ENCODE measurements at regions not wholly inside any gene's neighbourhood (a gene's known extent, or its start where the extent isn't known, plus 50 kb on each side); places are given as distances from the start of the nearest gene placed in this dataset.

DNA sequence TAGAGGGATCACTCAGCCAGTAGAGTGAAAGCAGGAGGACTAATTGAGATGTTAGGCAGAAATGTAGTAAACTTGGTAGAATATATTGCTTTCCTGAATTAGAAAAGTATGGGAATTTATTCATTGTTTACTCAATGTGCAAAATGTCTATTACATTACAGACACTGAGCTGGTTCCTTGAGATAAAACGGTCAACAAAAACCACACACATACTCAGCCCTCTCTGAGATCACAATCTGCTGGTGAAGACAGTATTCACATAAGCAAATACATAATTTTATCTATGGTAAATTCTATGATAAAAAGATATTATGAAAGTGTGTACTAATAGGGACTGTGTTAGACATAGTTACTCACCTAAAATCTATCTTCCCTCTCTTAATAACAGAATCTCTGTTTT, 833.5 kb downstream of the KCNA4 start:
- TF ChIP-seq POLR2A (IDR thresholded peaks at IDR 0.05; ENCODE audit: low read depth, low read length), result no peak
- no peak for TF ChIP-seq POLR2AphosphoS5 (IDR thresholded peaks at IDR 0.05; ENCODE audit: low read depth, low read length)
- no peak for TF ChIP-seq TAF1 (IDR thresholded peaks at IDR 0.05; ENCODE audit: borderline replicate concordance, low read depth, low read length)
